ENCODE measurements at regions not wholly inside any gene's neighbourhood (a gene's known extent, or its start where the extent isn't known, plus 50 kb on each side); places are given as distances from the start of the nearest gene placed in this dataset.

GRCh38 chr12:131443019-131444000 lies 267.6 kb upstream of the SFSWAP start:
- TF ChIP-seq, protein P1, sequence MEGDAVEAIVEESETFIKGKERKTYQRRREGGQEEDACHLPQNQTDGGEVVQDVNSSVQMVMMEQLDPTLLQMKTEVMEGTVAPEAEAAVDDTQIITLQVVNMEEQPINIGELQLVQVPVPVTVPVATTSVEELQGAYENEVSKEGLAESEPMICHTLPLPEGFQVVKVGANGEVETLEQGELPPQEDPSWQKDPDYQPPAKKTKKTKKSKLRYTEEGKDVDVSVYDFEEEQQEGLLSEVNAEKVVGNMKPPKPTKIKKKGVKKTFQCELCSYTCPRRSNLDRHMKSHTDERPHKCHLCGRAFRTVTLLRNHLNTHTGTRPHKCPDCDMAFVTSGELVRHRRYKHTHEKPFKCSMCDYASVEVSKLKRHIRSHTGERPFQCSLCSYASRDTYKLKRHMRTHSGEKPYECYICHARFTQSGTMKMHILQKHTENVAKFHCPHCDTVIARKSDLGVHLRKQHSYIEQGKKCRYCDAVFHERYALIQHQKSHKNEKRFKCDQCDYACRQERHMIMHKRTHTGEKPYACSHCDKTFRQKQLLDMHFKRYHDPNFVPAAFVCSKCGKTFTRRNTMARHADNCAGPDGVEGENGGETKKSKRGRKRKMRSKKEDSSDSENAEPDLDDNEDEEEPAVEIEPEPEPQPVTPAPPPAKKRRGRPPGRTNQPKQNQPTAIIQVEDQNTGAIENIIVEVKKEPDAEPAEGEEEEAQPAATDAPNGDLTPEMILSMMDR (IDR thresholded peaks at IDR 0.05; ENCODE audit: low read depth, low read length) = no peak
- TF ChIP-seq POLR2A (IDR thresholded peaks at IDR 0.05; ENCODE audit: extremely low read depth, insufficient read length) (no peak), MAX (IDR thresholded peaks at IDR 0.05; ENCODE audit: low read depth, low read length) (no peak), MYC (IDR thresholded peaks at IDR 0.05; ENCODE audit: low read depth, low read length) (no peak)

All from NB4 (cell line).